Endothelial cell of umbilical vein (primary cell): ENCODE measurements at regions not wholly inside any gene's neighbourhood (a gene's known extent, or its start where the extent isn't known, plus 50 kb on each side); places are given as distances from the start of the nearest gene placed in this dataset.
"Not testable (repeated sequence)": the region's sequence is repeated elsewhere in the genome, so short reads cannot be mapped to it uniquely, and the experiment has no call there.

Experiments used
- BruUV-seq: library from RNA; stranded (reverse); fragments of 400-500 nt; replicated peaks from 2 replicates; lab custom pipeline; 2021; lab: Mats Ljungman, UMichigan
- CTCF ChIA-PET: fragments of 300-600, 350-600 bp; sonication (Branson Sonifier 250); formaldehyde crosslinking; loops from one replicate; lab custom pipeline; 2021; ENCODE audit warnings: antibody characterized with exemption, inconsistent platforms; lab: Charles Lee
- POLR2A ChIA-PET: fragments of 300-600, 350-600 bp; sonication (Branson Sonifier 250); formaldehyde crosslinking; loops from one replicate; lab custom pipeline; 2021; ENCODE audit warnings: antibody characterized with exemption, inconsistent platforms; lab: Charles Lee
- DNase-seq: peaks from one replicate; pipeline ENCODE4 v3.0.0-alpha.2; 2011; ENCODE audit warnings: low read depth, low spot score
- FAIRE-seq: peaks from 2 replicates; lab custom pipeline; 2011; peaks lifted over from hg19 to GRCh38; lab: Jason Lieb, UNC
- H2AFZ ChIP-seq: 2 replicates; pipeline ENCODE4 v1.6.0; 2012; ENCODE audit warnings: low read depth, low read length, control low read depth, inconsistent platforms
- H3K27ac ChIP-seq: 2 replicates; pipeline ENCODE4 v1.5.1; 2011; ENCODE audit warnings: low read depth, mild to moderate bottlenecking, control low read depth, low read length, moderate library complexity; ENCODE audit not compliant: insufficient read depth
- H3K27me3 ChIP-seq, 2 experiments: 2 replicates each; pipeline versions ENCODE4 v1.6.0 to v1.6.1; 2011; ENCODE audit warnings: low read length in 2 of 2, mixed read lengths in 1 of 2; ENCODE audit not compliant: control insufficient read depth in 2 of 2, insufficient read depth in 2 of 2
- H3K36me3 ChIP-seq, 2 experiments: 2 replicates in 1 of 2; 3 replicates in 1 of 2; pipeline ENCODE4 v1.5.1; 2011; ENCODE audit warnings: low read length in 2 of 2, mild to moderate bottlenecking in 1 of 2, moderate library complexity in 1 of 2; ENCODE audit not compliant: control insufficient read depth in 2 of 2, insufficient read depth in 2 of 2; ENCODE audit errors: extremely low read depth in 1 of 2
- H3K4me1 ChIP-seq: 3 replicates; pipeline ENCODE4 v1.5.1; 2011; ENCODE audit warnings: mild to moderate bottlenecking, low read length; ENCODE audit not compliant: control insufficient read depth, insufficient read depth; ENCODE audit errors: extremely low read depth
- H3K4me2 ChIP-seq: 2 replicates; pipeline ENCODE4 v1.6.1; 2011; ENCODE audit warnings: low read length, control low read depth, mixed read lengths; ENCODE audit not compliant: insufficient read depth
- H3K4me3 ChIP-seq, 3 experiments: fragments of 200-600 bp in 1 of 3; sonication (generic), shearing (Covaris generic) in 1 of 3; replicated peaks in 1 of 3; 2 replicates each; pipeline ENCODE4 v1.5.1; 2011 to 2016; ENCODE audit warnings: control low read depth in 3 of 3, low read length in 3 of 3, mild to moderate bottlenecking in 2 of 3, inconsistent platforms in 1 of 3, low read depth in 1 of 3, moderate library complexity in 1 of 3; ENCODE audit not compliant: insufficient read depth in 1 of 3
- H3K79me2 ChIP-seq: 2 replicates; pipeline ENCODE4 v1.6.0; 2012; ENCODE audit warnings: low read length, inconsistent platforms; ENCODE audit not compliant: control insufficient read depth, insufficient read depth
- H3K9ac ChIP-seq: replicated peaks from 2 replicates; pipeline ENCODE3; 2011; ENCODE audit warnings: low read length, control low read depth; ENCODE audit not compliant: insufficient read depth; ENCODE audit errors: extremely low read depth
- H3K9me1 ChIP-seq: replicated peaks from 3 replicates; pipeline ENCODE4 v1.6.0; 2011; ENCODE audit warnings: mild to moderate bottlenecking, low read length; ENCODE audit not compliant: control insufficient read depth, insufficient read depth; ENCODE audit errors: extremely low read depth
- H3K9me3 ChIP-seq: replicated peaks from 2 replicates; pipeline ENCODE4 v1.5.1; 2012; ENCODE audit warnings: low read length, inconsistent platforms; ENCODE audit not compliant: control insufficient read depth, insufficient read depth
- H4K20me1 ChIP-seq: replicated peaks from 2 replicates; pipeline ENCODE3; 2011; ENCODE audit warnings: mild to moderate bottlenecking, low read length; ENCODE audit not compliant: control insufficient read depth, insufficient read depth; ENCODE audit errors: extremely low read depth
- EZH2 ChIP-seq: IDR thresholded peaks from 2 replicates; pipeline ENCODE4 v1.6.1; 2012; ENCODE audit warnings: borderline replicate concordance, low read depth, mild to moderate bottlenecking, moderate library complexity, low read length, inconsistent platforms; ENCODE audit not compliant: severe bottlenecking
- FOS ChIP-seq: IDR thresholded peaks from 2 replicates; pipeline ENCODE4 v1.6.1; 2011; ENCODE audit warnings: mild to moderate bottlenecking, low read length, moderate library complexity, borderline replicate concordance; ENCODE audit not compliant: insufficient read depth
- GATA2 ChIP-seq: IDR thresholded peaks from 2 replicates; pipeline ENCODE4 v1.7.0; 2011; ENCODE audit warnings: low read depth, mild to moderate bottlenecking, moderate library complexity, mixed read lengths, low read length; ENCODE audit not compliant: insufficient read length, insufficient read depth
- JUN ChIP-seq: IDR thresholded peaks from 2 replicates; pipeline ENCODE4 v1.6.1; 2011; ENCODE audit warnings: borderline replicate concordance, low read depth; ENCODE audit not compliant: insufficient read length, insufficient read depth
- MYC ChIP-seq: IDR thresholded peaks from one replicate; pipeline ENCODE4 v1.6.1; 2011; ENCODE audit warnings: mild to moderate bottlenecking, low read depth, low read length
- POLR2A ChIP-seq: IDR thresholded peaks from 2 replicates; pipeline ENCODE4 v1.6.1; 2012; ENCODE audit warnings: low read depth, mild to moderate bottlenecking, control low read depth, low read length
- POLR2AphosphoS5 ChIP-seq: IDR thresholded peaks from 2 replicates; pipeline ENCODE4 v1.6.1; 2012; ENCODE audit warnings: low read depth, mild to moderate bottlenecking, control low read depth, low read length, moderate library complexity; ENCODE audit not compliant: insufficient read depth
- dilution Hi-C: fragments of 300-500 bp; cut with MboI; formaldehyde crosslinking; loops from one replicate; pipeline ENCODE4 v1.15.0; 2019; ENCODE audit warnings: low sequenced_read_pairs; ENCODE audit not compliant: extremely low pct_ligation_motif_present
- intact Hi-C: fragments of 100-400 bp; cut with micrococcal nuclease; formaldehyde crosslinking; loops from one replicate; pipeline ENCODE4 v1.10.0; 2022
- TF ChIP-seq, protein P1 (sequence below): IDR thresholded peaks from 2 replicates; pipeline ENCODE4 v1.6.1; 2011; ENCODE audit not compliant: insufficient read depth, insufficient read length
- TF ChIP-seq, protein P2 (sequence below), 2 donors: IDR thresholded peaks; 1 replicate in 1 of 2; 2 replicates in 1 of 2; pipeline ENCODE4 v1.5.1; 2011; ENCODE audit warnings: low read length in 2 of 2, mild to moderate bottlenecking in 2 of 2, moderate library complexity in 2 of 2, control low read depth in 1 of 2, inconsistent platforms in 1 of 2, low read depth in 1 of 2; ENCODE audit not compliant: insufficient read depth in 1 of 2; ENCODE audit errors: extremely low read depth in 1 of 2

DNA sequence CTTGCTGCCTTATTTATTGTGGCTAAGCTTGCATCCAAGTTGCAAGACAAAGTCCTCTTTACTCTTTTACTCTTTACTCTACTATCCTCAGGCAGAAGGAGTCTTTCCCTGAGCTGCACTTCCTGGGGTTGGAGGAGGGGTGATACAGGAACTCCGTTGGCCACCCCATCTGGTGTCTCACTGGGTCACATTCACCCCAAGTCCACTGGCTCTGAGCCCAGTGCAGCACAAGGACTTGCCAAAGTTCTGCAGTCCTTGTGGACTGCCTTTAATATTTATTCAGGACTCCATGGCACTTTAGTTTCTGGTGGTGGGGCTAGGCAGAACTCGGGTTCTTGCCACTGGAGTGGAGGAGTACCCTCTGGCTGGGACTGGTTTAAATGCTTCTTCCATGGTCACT is 165.4 kb upstream of the KCNH8 start:
- intact Hi-C loops = no loop called here
- Histone ChIP-seq H3K9me1 (no peaks in the 10 kb centered on the region), H3K9me3 (no peaks in the 10 kb centered on the region), H3K4me2 (no peak overlapping the region), H3K27ac (no peak overlapping the region), H3K4me3 (no peak overlapping the region), H3K36me3 (no peaks in the 10 kb centered on the region), H4K20me1 (no peaks in the 10 kb centered on the region), H3K27me3 (no peaks in the 10 kb centered on the region), H3K9ac (no peak overlapping the region), H2AFZ (no peak overlapping the region), H3K79me2 (no peaks in the 10 kb centered on the region), H3K4me1 (no peaks in the 10 kb centered on the region)
- POLR2A ChIA-PET = no interaction called here
- FAIRE-seq (no peak), DNase-seq (no peak)
- BruUV-seq = no TSS peak
- dilution Hi-C loops = no loop called here
- TF ChIP-seq GATA2 (no peak), POLR2A (no peak), FOS (no peak), JUN (no peak), EZH2 (no peak), MYC (no peak), POLR2AphosphoS5 (no peak)
- TF ChIP-seq, protein P1, sequence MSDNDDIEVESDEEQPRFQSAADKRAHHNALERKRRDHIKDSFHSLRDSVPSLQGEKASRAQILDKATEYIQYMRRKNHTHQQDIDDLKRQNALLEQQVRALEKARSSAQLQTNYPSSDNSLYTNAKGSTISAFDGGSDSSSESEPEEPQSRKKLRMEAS = no peak
- TF ChIP-seq, protein P2, sequence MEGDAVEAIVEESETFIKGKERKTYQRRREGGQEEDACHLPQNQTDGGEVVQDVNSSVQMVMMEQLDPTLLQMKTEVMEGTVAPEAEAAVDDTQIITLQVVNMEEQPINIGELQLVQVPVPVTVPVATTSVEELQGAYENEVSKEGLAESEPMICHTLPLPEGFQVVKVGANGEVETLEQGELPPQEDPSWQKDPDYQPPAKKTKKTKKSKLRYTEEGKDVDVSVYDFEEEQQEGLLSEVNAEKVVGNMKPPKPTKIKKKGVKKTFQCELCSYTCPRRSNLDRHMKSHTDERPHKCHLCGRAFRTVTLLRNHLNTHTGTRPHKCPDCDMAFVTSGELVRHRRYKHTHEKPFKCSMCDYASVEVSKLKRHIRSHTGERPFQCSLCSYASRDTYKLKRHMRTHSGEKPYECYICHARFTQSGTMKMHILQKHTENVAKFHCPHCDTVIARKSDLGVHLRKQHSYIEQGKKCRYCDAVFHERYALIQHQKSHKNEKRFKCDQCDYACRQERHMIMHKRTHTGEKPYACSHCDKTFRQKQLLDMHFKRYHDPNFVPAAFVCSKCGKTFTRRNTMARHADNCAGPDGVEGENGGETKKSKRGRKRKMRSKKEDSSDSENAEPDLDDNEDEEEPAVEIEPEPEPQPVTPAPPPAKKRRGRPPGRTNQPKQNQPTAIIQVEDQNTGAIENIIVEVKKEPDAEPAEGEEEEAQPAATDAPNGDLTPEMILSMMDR (IDR thresholded peaks at IDR 0.05; ENCODE audit: extremely low read depth in 1 of 2, insufficient read depth in 1 of 2, low read depth in 1 of 2, low read length in 2 of 2) = no peak
- CTCF ChIA-PET = no interaction called here

DNA sequence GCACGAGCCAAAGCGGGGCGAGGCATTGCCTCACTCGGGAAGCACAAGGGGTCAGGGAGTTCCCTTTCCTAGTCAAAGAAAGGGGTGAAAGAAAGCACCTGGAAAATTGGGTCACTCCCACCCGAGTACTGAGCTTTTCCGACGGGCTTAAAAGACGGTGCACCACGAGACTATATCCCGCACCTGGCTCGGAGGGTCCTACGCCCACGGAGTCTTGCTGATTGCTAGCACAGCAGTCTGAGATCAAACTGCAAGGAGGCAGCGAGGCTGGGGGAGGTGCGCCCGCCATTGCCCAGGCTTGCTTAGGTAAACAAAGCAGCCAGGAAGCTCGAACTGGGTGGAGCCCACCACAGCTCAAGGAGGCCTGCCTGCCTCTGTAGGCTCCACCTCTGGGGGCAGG is 172.2 kb upstream of the KCNH8 start:
- dilution Hi-C loops = not testable (repeated sequence)

More for the DNA sequence above, 172.2 kb upstream of the KCNH8 start:
- H3K9ac ChIP-seq, H3K27me3 ChIP-seq, H3K27ac ChIP-seq, FAIRE-seq, H3K36me3 ChIP-seq, H3K79me2 ChIP-seq, H3K9me3 ChIP-seq, H3K9me1 ChIP-seq, H3K4me2 ChIP-seq, H3K4me3 ChIP-seq, H4K20me1 ChIP-seq, POLR2A ChIA-PET, CTCF ChIA-PET, intact Hi-C loops, H2AFZ ChIP-seq, DNase-seq, BruUV-seq, H3K4me1 ChIP-seq: not testable (repeated sequence)
